Stomach (tissue), 8 donors: ENCODE measurements at regions not wholly inside any gene's neighbourhood (a gene's known extent, or its start where the extent isn't known, plus 50 kb on each side); places are given as distances from the start of the nearest gene placed in this dataset.
A peak's percentile ranks its signal among the peaks of the same experiment; 100 is the strongest.
"Not testable (repeated sequence)": the region's sequence is repeated elsewhere in the genome, so short reads cannot be mapped to it uniquely, and the experiment has no call there.

Source experiments
- DNase-seq, 2 donors: peaks; one replicate each; pipeline versions ENCODE4 v3.0.0 to v3.0.0-alpha.2; 2013 to 2019
- H3K27ac ChIP-seq, 5 donors: fragments of 200-600 bp in 4 of 5; sonication (generic) in 4 of 5; one replicate each; pipeline ENCODE4 v1.5.1; 2013 to 2019; ENCODE audit warnings: mild to moderate bottlenecking in 1 of 5, moderate library complexity in 1 of 5
- H3K27me3 ChIP-seq, 3 donors: fragments of 200-600 bp; sonication (generic); one replicate each; pipeline ENCODE4 v1.5.1; 2017 to 2019; ENCODE audit warnings: mixed run types in 1 of 3
- H3K36me3 ChIP-seq, 4 donors: fragments of 200-600 bp; sonication (generic); 1 replicate in 3 of 4; 2 replicates in 1 of 4; pipeline ENCODE4 v1.5.1; 2016 to 2019
- H3K4me1 ChIP-seq, 4 donors: fragments of 200-600 bp; sonication (generic); one replicate each; pipeline ENCODE4 v1.5.1; 2016 to 2019
- H3K4me3 ChIP-seq, 4 donors: fragments of 200-600 bp; sonication (generic) in 3 of 4; one replicate each; pipeline ENCODE4 v1.5.1; 2016 to 2019; ENCODE audit warnings: mild to moderate bottlenecking in 1 of 4
- H3K9me3 ChIP-seq, 4 donors: fragments of 200-600 bp; sonication (generic); one replicate each; pipeline ENCODE4 v1.5.1; 2016 to 2019
- CTCF ChIP-seq, 7 experiments: fragments of 450-650 bp in 4 of 7; fragments of 200-600 bp in 3 of 7; sonication (generic) in 3 of 7; IDR thresholded peaks; one replicate each; pipeline ENCODE4 v1.5.1; 2016 to 2019; ENCODE audit warnings: antibody characterized with exemption in 7 of 7, control low read depth in 2 of 7, mild to moderate bottlenecking in 1 of 7
- EP300 ChIP-seq: sonication (generic); formaldehyde crosslinking; IDR thresholded peaks from one replicate; pipeline ENCODE4 v1.6.1; 2017; ENCODE audit warnings: antibody characterized with exemption
- POLR2A ChIP-seq, 4 donors: fragments of 450-650 bp; IDR thresholded peaks; one replicate each; pipeline ENCODE4 v1.6.1; 2016; ENCODE audit warnings: antibody characterized with exemption in 4 of 4, control low read depth in 2 of 4, mild to moderate bottlenecking in 1 of 4, moderate library complexity in 1 of 4
- POLR2AphosphoS5 ChIP-seq, 3 donors: sonication (generic); formaldehyde crosslinking; IDR thresholded peaks; one replicate each; pipeline ENCODE4 v1.6.1; 2016; ENCODE audit warnings: antibody characterized with exemption in 3 of 3
- WGBS, 5 donors: extraction: QIAGEN DNeasy Blood & Tissue Kit in 3 of 5; methylation state at CpG; one replicate each; pipeline versions ENCODE4 v1.1.5 to v1.1.7; 2013 to 2018; 5-methylcytosine and 5-hydroxymethylcytosine counted together
- intact Hi-C: fragments of 100-400 bp; cut with DNase I; formaldehyde crosslinking; loops from one replicate; pipeline ENCODE4 v1.15.1; 2023; ENCODE audit warnings: low total_unique reads
- donor health status: healthy with polysubstance abuse.
- donor health status: Bipolar disorder and iron deficiency.
- donor health status: healthy.

GRCh38 chr6:66995669-66996068, 1288.6 kb upstream of the EYS start:
- no peaks in the 10 kb centered on the region for H3K27me3 ChIP-seq
- intact Hi-C loops = no loop called here
- no peaks in the 10 kb centered on the region for H3K4me1 ChIP-seq
- TF ChIP-seq EP300 (no peak), CTCF (IDR thresholded peaks at IDR 0.05) (no peak), POLR2AphosphoS5 (IDR thresholded peaks at IDR 0.05) (no peak), POLR2A (IDR thresholded peaks at IDR 0.05) (no peak)
- DNase-seq = no peak
- peaks cover 0 to 23% (median 14%) of the 10 kb centered on the region in 4 donors for H3K9me3 ChIP-seq
- no peaks in the 10 kb centered on the region for H3K36me3 ChIP-seq
- H3K4me3 ChIP-seq = no peak overlapping the region
- WGBS, 5 donors = 50 to 100% (median 90%) methylated on average over 1 of the region's 1 CpG
- no peak overlapping the region for H3K27ac ChIP-seq

- H3K9me3 ChIP-seq = peaks cover 0 to 38% (median 22%) of the 10 kb centered on the region in 4 donors
- H3K27me3 ChIP-seq, DNase-seq, H3K4me3 ChIP-seq, H3K4me1 ChIP-seq, H3K27ac ChIP-seq, H3K36me3 ChIP-seq, intact Hi-C loops: not testable (repeated sequence)
- WGBS, 5 donors = 79 to 87% (median 84%) methylated on average over 10 of the region's 10 CpGs
Measured at GRCh38 chr6:66993708-66994107, 1286.7 kb upstream of the EYS start.

- no peak for TF ChIP-seq POLR2AphosphoS5 (IDR thresholded peaks at IDR 0.05)
- TF ChIP-seq CTCF (IDR thresholded peaks at IDR 0.05) = no peak
- TF ChIP-seq POLR2A (IDR thresholded peaks at IDR 0.05) = no peak
- no peak for TF ChIP-seq EP300
- no peak overlapping the region for H3K27ac ChIP-seq
- H3K9me3 ChIP-seq = peaks cover 0 to 42% (median 22%) of the 10 kb centered on the region in 4 donors
- H3K4me3 ChIP-seq = no peak overlapping the region
- 78 to 90% (median 81%) methylated on average over 3 of the region's 3 CpGs for WGBS, 5 donors
- no peaks in the 10 kb centered on the region for H3K4me1 ChIP-seq
- no peaks in the 10 kb centered on the region for H3K27me3 ChIP-seq
- DNase-seq = no peak
- intact Hi-C loops = no loop called here
- no peaks in the 10 kb centered on the region for H3K36me3 ChIP-seq
Measured at GRCh38 chr6:66993272-66993671, 1286.2 kb upstream of the EYS start.

GRCh38 chr6:66992660-66993059, 1285.6 kb upstream of the EYS start:
- Histone ChIP-seq H3K36me3 (no peaks in the 10 kb centered on the region), H3K27ac (no peak overlapping the region), H3K9me3 (peaks cover 0 to 46% (median 24%) of the 10 kb centered on the region in 4 donors), H3K4me3 (no peak overlapping the region), H3K27me3 (no peaks in the 10 kb centered on the region), H3K4me1 (no peaks in the 10 kb centered on the region)
- intact Hi-C loops = no loop called here
- TF ChIP-seq POLR2A (IDR thresholded peaks at IDR 0.05) = no peak
- no peak for TF ChIP-seq POLR2AphosphoS5 (IDR thresholded peaks at IDR 0.05)
- no peak for TF ChIP-seq CTCF (IDR thresholded peaks at IDR 0.05)
- TF ChIP-seq EP300 = no peak
- no peak for DNase-seq
- WGBS, 5 donors = 67 to 78% (median 70%) methylated on average over 4 of the region's 4 CpGs

- DNase-seq = peak in 1 of 2 donors; percentile 3
- Histone ChIP-seq H3K4me1 (no peaks in the 10 kb centered on the region), H3K9me3 (peaks cover 0 to 69% (median 32%) of the 10 kb centered on the region in 4 donors), H3K36me3 (no peaks in the 10 kb centered on the region), H3K4me3 (no peak overlapping the region), H3K27ac (no peak overlapping the region), H3K27me3 (no peaks in the 10 kb centered on the region)
- no peak for TF ChIP-seq CTCF (IDR thresholded peaks at IDR 0.05)
- no peak for TF ChIP-seq POLR2A (IDR thresholded peaks at IDR 0.05)
- no peak for TF ChIP-seq EP300
- no peak for TF ChIP-seq POLR2AphosphoS5 (IDR thresholded peaks at IDR 0.05)
- intact Hi-C loops = no loop called here
Measured at GRCh38 chr6:66986940-66987339, 1279.9 kb upstream of the EYS start.
